K562 (cell line): ENCODE measurements at regions not wholly inside any gene's neighbourhood (a gene's known extent, or its start where the extent isn't known, plus 50 kb on each side); places are given as distances from the start of the nearest gene placed in this dataset.

ENCODE experiments used
- CAMTA2 ChIP-seq: fragments of 250-450 bp; sonication (Bioruptor Pico); conservative IDR thresholded peaks from 2 replicates; pipeline ENCODE4 v1.5.1; 2022
- EP400 ChIP-seq: fragments of 450-650 bp; IDR thresholded peaks from 2 replicates; pipeline ENCODE4 v1.6.1; 2017; ENCODE audit warnings: antibody characterized with exemption, mild to moderate bottlenecking, moderate library complexity
- KAT8 ChIP-seq: fragments of 450-650 bp; IDR thresholded peaks from 2 replicates; pipeline ENCODE4 v1.6.1; 2016; ENCODE audit warnings: low read depth, mild to moderate bottlenecking
- MCM3 ChIP-seq: fragments of 450-650 bp; IDR thresholded peaks from 2 replicates; pipeline ENCODE4 v1.6.1; 2016
- SAFB ChIP-seq: fragments of 200-400 bp; formaldehyde crosslinking; IDR thresholded peaks from 2 replicates; pipeline ENCODE4 v1.6.1; 2017; ENCODE audit warnings: low read depth, low read length, borderline replicate concordance
- TCF3 ChIP-seq: sonication (generic); formaldehyde crosslinking; IDR thresholded peaks from 2 replicates; pipeline ENCODE4 v1.4.0; 2020; ENCODE audit warnings: mild to moderate bottlenecking, missing genetic modification reagents
- TEAD2 ChIP-seq: fragments of 450-650 bp; IDR thresholded peaks from 2 replicates; pipeline ENCODE4 v1.6.1; 2016; ENCODE audit warnings: missing genetic modification characterization, control low read depth, missing compliant biosample characterization
- TF ChIP-seq, protein P1 (sequence below): fragments of 250-450 bp; sonication (Bioruptor Pico); IDR thresholded peaks from 2 replicates; pipeline ENCODE4 v1.4.0; 2020; ENCODE audit warnings: mild to moderate bottlenecking, moderate library complexity
- TF ChIP-seq, protein P2 (sequence below): fragments of 250-450 bp; sonication (Bioruptor Pico); IDR thresholded peaks from 2 replicates; pipeline ENCODE4 v1.5.0; 2021
- TF ChIP-seq, protein P3 (sequence below): fragments of 250-450 bp; sonication (Bioruptor Pico); IDR thresholded peaks from 2 replicates; pipeline ENCODE4 v1.4.0; 2020

DNA sequence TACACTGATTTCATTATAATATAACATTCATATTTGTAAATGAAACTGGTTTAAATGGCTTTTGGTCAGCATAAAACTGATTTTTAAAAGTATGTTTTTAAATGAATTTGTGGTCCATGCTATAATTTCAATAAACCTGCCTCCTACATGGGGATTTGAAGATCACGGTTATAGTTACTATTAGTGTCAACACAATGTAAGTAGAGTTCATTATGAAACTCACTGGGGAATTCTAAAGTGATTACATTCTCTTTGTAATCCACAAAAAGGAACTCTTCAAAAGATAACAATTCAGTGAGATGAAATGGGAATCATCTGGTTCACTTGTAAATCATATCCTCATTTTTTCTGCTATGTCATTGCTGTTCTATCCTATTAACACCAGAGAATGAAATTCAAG lies 204.5 kb upstream of the G2E3 start (continued):
- TF ChIP-seq, protein P1, sequence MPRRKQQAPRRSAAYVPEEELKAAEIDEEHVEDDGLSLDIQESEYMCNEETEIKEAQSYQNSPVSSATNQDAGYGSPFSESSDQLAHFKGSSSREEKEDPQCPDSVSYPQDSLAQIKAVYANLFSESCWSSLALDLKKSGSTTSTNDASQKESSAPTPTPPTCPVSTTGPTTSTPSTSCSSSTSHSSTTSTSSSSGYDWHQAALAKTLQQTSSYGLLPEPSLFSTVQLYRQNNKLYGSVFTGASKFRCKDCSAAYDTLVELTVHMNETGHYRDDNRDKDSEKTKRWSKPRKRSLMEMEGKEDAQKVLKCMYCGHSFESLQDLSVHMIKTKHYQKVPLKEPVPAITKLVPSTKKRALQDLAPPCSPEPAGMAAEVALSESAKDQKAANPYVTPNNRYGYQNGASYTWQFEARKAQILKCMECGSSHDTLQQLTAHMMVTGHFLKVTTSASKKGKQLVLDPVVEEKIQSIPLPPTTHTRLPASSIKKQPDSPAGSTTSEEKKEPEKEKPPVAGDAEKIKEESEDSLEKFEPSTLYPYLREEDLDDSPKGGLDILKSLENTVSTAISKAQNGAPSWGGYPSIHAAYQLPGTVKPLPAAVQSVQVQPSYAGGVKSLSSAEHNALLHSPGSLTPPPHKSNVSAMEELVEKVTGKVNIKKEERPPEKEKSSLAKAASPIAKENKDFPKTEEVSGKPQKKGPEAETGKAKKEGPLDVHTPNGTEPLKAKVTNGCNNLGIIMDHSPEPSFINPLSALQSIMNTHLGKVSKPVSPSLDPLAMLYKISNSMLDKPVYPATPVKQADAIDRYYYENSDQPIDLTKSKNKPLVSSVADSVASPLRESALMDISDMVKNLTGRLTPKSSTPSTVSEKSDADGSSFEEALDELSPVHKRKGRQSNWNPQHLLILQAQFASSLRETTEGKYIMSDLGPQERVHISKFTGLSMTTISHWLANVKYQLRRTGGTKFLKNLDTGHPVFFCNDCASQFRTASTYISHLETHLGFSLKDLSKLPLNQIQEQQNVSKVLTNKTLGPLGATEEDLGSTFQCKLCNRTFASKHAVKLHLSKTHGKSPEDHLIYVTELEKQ (CRISPR knock-in tag): no peak
- TF ChIP-seq, protein P2, sequence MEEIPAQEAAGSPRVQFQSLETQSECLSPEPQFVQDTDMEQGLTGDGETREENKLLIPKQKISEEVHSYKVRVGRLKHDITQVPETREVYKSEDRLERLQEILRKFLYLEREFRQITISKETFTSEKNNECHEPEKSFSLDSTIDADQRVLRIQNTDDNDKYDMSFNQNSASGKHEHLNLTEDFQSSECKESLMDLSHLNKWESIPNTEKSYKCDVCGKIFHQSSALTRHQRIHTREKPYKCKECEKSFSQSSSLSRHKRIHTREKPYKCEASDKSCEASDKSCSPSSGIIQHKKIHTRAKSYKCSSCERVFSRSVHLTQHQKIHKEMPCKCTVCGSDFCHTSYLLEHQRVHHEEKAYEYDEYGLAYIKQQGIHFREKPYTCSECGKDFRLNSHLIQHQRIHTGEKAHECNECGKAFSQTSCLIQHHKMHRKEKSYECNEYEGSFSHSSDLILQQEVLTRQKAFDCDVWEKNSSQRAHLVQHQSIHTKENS: no peak
- TF ChIP-seq KAT8 (no peak), SAFB (no peak), MCM3 (no peak), CAMTA2 (CRISPR knock-in tag) (no peak), TCF3 (no peak), EP400 (no peak), TEAD2 (no peak)
- TF ChIP-seq, protein P3, sequence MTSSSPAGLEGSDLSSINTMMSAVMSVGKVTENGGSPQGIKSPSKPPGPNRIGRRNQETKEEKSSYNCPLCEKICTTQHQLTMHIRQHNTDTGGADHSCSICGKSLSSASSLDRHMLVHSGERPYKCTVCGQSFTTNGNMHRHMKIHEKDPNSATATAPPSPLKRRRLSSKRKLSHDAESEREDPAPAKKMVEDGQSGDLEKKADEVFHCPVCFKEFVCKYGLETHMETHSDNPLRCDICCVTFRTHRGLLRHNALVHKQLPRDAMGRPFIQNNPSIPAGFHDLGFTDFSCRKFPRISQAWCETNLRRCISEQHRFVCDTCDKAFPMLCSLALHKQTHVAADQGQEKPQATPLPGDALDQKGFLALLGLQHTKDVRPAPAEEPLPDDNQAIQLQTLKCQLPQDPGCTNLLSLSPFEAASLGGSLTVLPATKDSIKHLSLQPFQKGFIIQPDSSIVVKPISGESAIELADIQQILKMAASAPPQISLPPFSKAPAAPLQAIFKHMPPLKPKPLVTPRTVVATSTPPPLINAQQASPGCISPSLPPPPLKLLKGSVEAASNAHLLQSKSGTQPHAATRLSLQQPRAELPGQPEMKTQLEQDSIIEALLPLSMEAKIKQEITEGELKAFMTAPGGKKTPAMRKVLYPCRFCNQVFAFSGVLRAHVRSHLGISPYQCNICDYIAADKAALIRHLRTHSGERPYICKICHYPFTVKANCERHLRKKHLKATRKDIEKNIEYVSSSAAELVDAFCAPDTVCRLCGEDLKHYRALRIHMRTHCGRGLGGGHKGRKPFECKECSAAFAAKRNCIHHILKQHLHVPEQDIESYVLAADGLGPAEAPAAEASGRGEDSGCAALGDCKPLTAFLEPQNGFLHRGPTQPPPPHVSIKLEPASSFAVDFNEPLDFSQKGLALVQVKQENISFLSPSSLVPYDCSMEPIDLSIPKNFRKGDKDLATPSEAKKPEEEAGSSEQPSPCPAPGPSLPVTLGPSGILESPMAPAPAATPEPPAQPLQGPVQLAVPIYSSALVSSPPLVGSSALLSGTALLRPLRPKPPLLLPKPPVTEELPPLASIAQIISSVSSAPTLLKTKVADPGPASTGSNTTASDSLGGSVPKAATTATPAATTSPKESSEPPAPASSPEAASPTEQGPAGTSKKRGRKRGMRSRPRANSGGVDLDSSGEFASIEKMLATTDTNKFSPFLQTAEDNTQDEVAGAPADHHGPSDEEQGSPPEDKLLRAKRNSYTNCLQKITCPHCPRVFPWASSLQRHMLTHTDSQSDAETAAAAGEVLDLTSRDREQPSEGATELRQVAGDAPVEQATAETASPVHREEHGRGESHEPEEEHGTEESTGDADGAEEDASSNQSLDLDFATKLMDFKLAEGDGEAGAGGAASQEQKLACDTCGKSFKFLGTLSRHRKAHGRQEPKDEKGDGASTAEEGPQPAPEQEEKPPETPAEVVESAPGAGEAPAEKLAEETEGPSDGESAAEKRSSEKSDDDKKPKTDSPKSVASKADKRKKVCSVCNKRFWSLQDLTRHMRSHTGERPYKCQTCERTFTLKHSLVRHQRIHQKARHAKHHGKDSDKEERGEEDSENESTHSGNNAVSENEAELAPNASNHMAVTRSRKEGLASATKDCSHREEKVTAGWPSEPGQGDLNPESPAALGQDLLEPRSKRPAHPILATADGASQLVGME (CRISPR knock-in tag): no peak
